ENCODE measurements at regions not wholly inside any gene's neighbourhood (a gene's known extent, or its start where the extent isn't known, plus 50 kb on each side); places are given as distances from the start of the nearest gene placed in this dataset.

DNA sequence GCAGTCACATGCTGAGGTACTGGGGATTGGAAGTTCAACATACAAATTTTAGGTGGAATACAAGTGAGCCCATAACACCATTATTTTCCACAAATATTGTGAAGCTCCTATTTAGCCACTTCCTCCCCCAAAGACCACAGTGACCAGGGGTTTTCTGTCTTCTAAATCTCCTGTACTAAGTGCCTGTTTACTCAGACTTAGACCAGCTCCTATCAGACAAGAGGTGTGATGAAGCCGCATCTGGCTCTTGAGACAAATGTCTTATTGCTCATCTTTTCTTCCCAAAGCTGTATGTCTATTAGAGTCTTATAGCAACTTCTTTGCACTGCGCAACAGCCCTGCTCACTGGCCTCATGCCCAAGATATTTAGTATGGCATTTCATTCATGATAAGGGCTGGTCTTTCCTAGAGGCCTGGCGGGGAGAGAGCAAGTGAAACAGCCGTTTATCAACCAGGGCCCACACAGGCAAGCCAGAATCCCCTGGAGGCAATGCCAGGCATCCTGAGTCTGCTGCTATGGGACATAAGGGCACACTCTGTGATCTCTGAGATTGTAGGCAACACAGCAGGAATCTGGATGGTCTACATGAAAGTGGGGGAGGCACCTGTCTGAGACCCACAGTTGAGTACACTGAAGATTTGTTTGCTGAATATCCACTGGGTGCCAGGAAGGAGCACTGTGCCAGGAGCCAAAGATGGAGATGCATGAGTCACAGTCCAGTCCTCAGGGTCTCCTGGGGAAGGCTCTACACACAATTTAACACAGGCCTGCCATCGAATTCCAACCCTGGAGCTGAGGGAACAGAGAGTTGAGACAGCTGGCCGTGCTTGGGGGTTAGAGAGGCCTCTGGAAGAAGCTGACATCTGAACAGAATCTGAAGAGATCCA is 78.5 kb upstream of the NCAM1 start:
- no peak for DNase-seq

DNA sequence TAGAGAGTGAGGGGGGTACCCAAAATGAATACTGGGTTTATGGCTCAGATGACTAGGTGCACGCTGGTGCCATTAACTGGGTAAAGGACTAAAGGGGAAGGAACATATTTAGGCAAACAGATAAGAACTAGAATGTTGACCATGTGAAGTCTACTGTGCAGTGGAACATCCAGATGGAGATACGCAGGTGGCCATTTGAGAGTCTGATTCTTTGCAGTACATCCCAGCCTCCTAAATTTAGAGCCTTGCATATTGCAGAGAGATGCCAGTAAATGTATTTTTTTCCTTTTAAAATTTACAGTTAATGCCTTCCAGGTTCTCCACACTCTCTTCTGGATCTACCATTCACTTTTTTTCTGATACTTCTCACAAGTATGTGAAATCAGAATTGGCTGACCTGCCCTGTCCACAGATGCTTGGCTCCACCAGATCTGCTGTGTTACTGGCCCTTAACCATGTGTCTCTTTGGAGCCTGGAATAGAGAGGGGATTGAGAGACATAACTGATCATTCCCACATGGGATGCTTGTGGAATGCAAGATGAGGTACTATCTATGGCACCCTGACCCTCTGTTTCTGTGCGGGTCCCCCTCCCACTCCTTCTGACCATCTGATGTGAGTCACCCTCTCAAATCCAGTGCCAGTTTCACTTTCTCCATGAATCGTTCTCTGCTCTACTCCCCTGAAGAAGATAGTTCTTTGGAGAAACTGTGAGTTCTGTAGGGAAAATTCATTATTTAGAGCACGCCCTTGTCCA is 77.0 kb upstream of the NCAM1 start:
- DNase-seq = no peak

DNA sequence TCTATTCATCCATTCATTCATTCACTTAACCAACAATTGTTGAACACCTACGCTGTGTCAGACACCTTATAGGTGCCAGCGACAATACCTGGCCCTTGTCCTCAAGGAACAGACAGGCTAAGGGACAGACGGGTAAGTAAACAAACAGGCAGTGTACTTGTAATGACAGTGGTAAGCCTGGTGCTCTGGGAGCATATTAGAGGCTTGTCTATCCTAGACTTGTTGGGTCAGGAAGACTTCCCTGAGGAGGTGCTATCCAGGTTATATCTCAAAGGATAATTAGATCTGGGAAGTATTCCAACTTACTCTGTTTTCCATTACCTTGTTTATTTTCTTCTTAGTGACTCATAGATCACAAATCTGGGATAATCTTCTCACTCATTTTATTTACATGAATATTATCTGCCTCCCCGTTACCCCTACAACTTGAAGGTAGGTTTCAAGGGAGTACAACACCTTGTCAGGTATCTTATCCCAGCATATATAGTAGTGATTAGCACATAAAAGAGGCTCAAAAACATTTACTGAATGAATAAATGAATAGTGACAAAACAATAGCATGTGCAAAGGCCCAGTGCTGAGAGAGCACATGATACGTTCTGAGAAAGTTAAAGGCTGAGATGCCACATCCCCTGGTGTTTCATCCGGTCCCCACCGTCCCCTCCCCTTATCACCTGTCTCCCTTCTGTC is 75.3 kb upstream of the NCAM1 start:
- no peak for DNase-seq

DNA sequence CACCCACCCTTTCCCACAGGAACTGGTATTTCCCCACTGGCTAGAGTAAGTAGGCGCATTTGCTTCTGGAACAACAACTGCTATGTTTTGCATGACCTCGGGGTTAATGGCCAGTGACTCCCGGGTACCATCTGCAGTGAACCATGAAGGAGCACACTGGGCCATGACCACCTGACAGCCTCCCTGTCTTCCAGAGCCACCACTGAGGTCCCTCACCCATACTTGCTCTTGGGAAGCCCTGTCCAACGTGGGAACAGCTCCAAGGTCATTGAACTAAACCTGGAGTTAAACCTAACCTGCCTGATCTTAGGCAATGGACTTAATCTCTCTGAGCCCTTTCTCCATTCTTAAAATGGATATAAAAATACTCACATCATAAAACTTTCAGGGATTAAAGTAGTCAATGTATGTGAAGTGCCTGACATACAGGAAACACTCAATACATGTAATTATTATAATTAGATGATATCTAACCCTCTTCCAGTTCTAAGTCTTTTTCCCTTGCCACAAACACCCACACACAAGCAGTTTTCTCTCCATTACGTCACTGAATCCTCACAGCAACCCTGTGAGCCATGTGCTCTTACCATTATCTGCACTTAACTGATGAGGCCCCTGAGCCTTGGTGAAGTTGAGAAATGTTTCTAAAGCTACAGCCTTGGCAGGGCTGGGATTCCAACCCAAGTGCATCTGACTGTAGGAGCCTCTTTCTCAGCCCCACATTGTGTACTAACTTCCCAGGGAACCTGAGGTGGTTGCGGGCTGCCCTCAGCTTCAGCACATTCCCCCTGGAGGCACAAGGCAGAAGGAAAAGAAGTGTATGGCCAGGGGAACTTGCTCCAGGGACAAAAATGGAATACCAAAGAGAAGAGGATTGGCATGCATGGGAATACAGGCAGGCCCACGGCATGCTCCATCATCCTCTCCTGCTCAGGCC is 74.5 kb upstream of the NCAM1 start:
- peak in 1 of 2 experiments; percentile 19 for DNase-seq

DNA sequence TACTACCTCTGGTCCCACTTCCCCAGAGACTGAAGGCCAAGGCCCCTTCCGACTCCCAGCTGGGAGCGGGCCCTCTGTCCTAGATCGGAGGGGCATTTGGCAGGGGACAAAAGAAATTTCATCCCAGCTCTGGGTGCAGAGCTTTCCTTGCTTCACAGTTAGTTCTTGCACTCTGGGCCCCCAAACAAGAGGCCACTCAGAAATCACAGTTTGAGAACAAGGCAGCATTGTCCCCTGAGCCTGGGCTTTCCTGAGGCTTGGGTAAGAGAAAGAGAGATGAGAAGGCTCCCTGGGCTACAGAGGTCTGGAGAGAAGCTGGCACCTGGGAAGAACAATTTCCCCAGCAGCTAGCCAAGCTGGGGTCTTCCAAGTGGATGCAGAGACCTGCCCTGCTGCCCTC is 71.8 kb upstream of the NCAM1 start:
- DNase-seq = no peak

DNA sequence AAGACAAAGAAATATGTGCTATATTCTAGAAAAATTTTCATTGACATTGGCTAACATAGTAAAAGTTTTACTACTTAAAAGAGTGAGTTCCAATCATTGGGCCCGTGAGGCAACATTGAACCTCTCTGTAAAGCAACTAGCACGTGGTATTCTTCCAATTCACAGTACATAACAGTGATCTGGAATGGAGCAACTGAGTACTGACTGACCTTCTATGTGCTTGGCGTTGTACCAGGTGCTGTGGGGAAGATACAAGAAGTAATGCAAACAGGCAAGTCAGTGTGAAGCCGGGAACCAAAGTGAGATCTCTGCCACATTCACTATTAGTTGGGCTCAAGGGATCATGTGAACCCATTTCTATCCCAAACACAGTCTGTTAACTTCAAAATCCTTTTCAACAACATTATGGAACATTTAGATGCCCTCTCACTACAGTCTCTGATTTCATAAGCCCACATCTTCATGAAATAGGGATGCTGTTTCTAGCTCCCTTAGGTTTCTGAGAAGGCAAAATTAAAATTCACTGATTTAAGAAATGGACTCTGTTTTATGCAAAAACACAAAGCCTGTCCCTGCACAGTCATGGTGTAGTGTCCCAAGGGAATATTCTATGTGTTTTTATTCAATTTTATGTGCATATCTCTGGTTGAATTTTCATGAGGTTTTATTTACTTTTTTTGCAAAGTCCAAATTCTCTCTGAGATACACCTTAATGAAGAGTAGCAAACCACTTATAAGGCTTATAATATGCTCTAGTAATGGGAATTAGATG is 61.8 kb upstream of the NCAM1 start:
- no peak for DNase-seq

DNA sequence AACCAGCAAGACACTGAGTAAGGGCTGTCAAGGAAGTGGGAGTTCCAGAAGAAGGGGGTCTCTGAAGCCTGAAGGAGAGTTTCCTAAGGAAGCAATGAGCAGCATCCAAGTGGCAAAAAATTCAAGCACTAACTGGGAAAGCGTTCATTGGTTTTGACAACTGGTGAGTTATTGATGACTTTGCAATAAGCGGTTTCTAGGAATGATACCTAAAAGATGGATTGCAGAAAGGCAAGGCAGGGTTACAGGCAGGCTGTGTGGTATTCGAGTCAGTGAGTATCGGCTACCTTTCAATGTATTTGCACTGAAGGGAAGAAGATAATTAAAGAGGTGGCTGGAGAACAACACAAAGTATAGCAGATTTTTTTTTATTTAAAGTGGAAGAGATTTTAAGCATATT is 59.3 kb upstream of the NCAM1 start:
- DNase-seq = no peak

DNA sequence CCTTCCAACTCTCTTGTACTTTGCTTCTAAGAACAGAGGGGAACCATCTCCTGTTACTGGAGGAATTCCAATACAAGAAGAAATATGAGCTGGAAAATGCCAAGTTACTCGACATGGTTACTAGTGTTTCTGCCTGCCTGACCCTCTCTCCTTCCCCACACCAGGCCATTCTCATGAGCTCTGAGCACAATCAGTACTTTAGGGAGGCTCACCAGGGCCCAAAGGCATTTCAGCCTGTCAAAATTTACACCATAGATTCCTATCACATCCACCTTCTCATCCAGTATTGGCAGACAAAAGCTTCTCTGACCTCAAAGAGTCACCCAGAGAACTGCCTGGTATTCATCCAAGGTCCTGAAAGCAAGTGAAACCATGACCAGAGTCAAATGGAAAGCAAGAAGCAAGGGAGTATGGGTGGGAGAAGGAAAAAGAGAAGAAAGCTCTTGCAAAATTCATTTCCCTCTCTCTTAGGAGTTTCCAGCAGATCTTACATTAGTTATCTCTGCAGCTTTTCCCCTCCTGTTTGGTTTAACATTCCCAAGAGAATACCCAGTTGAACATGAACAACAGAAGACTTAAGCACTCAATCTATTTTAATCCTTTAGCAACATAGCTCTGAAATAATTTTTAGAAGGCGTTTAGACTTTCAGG is 58.7 kb upstream of the NCAM1 start:
- DNase-seq = no peak

DNA sequence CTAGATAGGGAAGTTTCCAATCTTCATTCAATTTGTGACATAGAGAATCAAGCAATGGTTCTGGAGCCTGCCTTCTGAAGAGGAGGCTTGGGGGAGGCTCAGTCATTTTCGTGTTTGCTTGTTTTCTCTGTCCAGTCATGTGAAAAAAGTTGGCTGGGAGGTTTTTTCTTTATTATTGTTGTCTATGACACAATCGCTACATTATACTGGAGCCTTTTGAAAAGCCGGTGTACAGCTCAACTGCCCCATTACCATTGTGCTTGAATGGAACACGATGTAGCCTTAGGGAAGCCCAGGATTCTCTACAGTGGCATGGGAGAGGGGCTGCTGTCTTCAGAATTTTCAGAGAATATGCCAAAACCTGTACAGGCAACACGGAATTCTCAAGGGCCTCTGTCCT is 57.9 kb upstream of the NCAM1 start:
- no peak for DNase-seq

DNA sequence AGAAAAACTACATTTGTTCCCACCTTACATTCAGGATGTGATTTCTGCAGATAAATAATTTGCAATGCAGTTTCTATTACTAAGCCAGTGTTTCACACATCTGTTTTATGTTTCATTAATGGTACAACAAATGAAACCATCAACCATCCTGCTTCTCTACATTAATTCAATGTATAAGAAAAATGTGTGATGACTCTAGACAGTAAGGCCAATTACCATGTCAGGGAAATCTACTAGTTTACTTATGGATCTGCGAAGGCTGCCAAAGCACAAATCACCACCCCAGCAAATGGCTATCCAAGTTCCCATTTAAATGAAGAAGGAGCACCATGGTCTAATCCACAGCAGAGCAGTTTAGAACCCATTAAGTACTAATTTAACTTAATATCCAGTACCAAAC is 50.1 kb upstream of the NCAM1 start:
- DNase-seq = no peak
